ENCODE measurements at regions not wholly inside any gene's neighbourhood (a gene's known extent, or its start where the extent isn't known, plus 50 kb on each side); places are given as distances from the start of the nearest gene placed in this dataset.

GRCh38 chr12:61513499-61513898 is 746.7 kb upstream of the USP15 start:
- Mint-ChIP-seq H3K27me3 (no peaks in the 10 kb centered on the region), H3K9me3 (peaks cover 3 to 4% (median 3%) of the 10 kb centered on the region in 3 donors), H3K36me3 (no peaks in the 10 kb centered on the region), H3K27ac (no peak overlapping the region), H3K4me3 (no peak overlapping the region), H3K4me1 (no peaks in the 10 kb centered on the region)

DNA sequence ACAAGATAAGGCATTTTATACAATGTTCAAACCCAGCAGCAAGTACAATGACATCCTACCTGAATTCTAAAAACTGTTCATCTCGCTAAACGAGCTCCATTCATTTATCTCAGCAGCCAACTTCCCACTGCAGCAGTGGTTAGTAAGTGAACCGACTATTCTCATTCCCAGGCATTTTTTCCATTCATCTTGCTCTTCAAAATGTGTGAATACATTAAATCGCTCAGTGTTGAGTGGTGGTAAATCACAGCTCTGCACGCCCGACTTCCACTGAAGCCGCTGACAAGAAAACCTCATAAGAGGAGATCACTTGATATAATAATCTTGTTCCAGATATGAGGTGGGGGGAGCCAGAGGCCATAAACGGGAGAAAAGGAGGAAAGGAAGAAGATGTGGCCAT is 746.2 kb upstream of the USP15 start:
- H3K36me3 Mint-ChIP-seq: no peaks in the 10 kb centered on the region
- no peak overlapping the region for H3K4me3 Mint-ChIP-seq
- no peaks in the 10 kb centered on the region for H3K27me3 Mint-ChIP-seq
- H3K9me3 Mint-ChIP-seq: peaks cover 3 to 4% (median 3%) of the 10 kb centered on the region in 3 donors
- H3K27ac Mint-ChIP-seq: no peak overlapping the region
- no peaks in the 10 kb centered on the region for H3K4me1 Mint-ChIP-seq

DNA sequence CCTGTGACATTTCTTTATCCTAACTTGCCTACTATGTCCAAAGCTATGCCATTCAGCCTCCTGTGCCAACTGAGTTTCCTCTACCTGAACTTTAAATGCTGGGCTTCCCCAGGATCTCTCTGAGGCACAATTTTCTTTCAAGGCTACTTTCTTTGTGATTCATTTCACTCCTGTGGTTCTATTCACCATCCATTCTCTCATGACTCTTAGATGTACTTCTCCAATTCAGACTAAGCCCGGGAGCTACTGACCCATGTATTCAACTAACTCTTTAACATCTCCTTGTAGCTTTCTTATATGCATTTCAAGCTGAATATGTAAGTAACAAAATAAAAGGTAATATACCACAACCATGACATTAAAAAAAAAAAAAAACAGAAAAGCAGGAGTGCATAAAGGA is 738.9 kb upstream of the USP15 start:
- no peaks in the 10 kb centered on the region for H3K27me3 Mint-ChIP-seq
- H3K27ac Mint-ChIP-seq: no peak overlapping the region
- no peaks in the 10 kb centered on the region for H3K4me1 Mint-ChIP-seq
- no peaks in the 10 kb centered on the region for H3K36me3 Mint-ChIP-seq
- peaks cover 3 to 18% (median 6%) of the 10 kb centered on the region in 3 donors for H3K9me3 Mint-ChIP-seq
- no peak overlapping the region for H3K4me3 Mint-ChIP-seq

DNA sequence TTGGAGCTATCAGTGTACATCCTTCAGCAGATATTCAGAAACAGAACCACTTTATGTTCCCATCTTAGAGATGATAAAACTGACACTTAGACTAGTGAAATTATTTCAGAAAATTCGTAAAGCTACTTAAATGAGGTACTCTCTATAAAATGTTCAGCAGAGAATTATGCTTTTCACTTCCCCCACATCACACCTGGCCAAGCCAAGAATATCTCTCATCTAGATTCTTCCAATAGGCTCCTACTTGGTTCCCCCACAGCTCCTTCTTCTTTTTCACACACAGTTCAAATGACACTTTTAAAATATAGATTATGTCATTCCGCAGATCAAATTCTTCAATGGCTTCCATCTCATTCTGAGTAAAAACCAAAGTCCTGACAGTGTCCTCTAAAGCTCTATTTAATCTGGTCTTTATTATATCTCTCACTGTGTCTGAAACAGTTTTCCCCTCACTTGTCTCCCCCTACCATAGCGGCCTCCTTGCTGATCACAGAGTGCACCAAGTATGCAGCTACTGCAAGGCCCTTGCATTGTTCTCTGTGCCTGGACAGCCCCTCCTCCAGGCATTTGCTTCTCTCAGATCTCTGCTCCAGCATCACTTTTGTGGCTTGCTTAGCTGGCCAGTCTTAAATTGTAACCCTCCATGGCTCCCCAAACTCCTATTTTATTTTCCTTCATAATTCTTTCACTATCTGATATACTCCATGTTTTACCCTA is 736.8 kb upstream of the USP15 start:
- Mint-ChIP-seq H3K36me3 (no peaks in the 10 kb centered on the region), H3K4me3 (no peak overlapping the region), H3K27ac (no peak overlapping the region)

DNA sequence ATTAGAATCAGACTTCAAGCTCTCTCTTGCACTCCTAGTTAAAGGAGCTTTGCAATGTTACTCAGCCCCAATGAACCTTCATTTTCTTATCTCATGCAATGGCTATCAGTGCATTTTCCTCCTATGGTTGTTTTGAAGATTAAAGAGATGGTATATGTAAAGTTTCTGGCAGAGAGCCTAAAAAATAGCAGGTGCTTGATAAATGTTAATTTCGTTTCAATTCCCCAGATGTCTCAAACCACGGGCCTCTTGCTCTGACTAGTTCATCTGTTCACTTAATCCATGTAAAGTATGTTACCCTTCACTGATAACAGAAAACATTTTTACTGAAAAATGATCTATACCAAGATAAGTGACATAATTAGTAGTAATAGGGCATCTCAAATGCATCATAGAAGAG is 735.4 kb upstream of the USP15 start:
- Mint-ChIP-seq H3K27me3 (no peaks in the 10 kb centered on the region), H3K36me3 (no peaks in the 10 kb centered on the region), H3K9me3 (peaks cover 0 to 21% (median 11%) of the 10 kb centered on the region in 3 donors), H3K4me3 (no peak overlapping the region), H3K27ac (no peak overlapping the region), H3K4me1 (no peaks in the 10 kb centered on the region)

More for the DNA sequence above, 736.8 kb upstream of the USP15 start:
- Mint-ChIP-seq H3K27me3 (no peaks in the 10 kb centered on the region), H3K9me3 (peaks cover 0 to 21% (median 6%) of the 10 kb centered on the region in 3 donors), H3K4me1 (no peaks in the 10 kb centered on the region)

DNA sequence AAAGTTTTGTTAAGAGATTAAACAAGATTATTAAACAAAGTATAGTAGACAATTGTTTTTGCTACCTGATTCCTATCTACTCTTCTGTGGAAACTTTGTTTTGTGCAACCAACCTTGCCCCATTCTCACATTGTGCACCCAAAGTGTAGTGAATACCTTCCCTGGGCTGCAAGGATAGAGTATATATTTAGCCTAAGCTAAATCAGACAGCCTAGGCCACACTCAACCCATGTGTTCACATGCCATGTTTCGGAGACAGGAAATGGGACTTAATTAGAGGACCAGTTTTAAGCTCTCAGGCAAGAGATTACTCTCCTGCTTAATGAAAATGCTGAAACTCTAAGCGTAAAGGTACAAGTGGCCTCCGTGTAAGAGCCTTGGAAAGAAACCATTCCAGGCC is 734.9 kb upstream of the USP15 start:
- Mint-ChIP-seq H3K27me3 (no peaks in the 10 kb centered on the region), H3K9me3 (peaks cover 0 to 21% (median 11%) of the 10 kb centered on the region in 3 donors), H3K4me1 (no peaks in the 10 kb centered on the region), H3K27ac (no peak overlapping the region), H3K4me3 (no peak overlapping the region), H3K36me3 (no peaks in the 10 kb centered on the region)

DNA sequence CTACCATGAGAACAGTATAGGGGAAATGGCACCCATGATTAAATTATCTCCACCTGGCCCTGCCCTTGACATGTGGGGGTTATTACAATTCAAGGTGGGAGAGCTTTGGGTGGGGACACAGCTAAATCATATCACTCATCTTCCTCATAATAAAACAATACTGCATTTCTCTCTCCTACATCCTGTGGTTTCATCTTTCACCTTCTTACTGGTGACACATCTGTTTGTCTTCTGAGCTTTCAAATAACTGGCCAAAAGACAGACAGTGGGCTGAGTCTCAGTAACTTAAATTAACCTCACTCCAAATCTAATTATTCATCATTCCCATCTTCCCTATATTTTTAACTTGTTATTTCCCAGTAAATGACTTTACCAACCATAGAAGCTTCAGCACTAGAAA is 729.7 kb upstream of the USP15 start:
- no peaks in the 10 kb centered on the region for H3K36me3 Mint-ChIP-seq
- no peak overlapping the region for H3K27ac Mint-ChIP-seq
- H3K9me3 Mint-ChIP-seq: peaks cover 3 to 14% (median 4%) of the 10 kb centered on the region in 3 donors
- H3K27me3 Mint-ChIP-seq: no peaks in the 10 kb centered on the region
- H3K4me1 Mint-ChIP-seq: no peaks in the 10 kb centered on the region
- H3K4me3 Mint-ChIP-seq: no peak overlapping the region

- Mint-ChIP-seq H3K9me3 (peaks cover 3 to 14% (median 4%) of the 10 kb centered on the region in 3 donors), H3K4me1 (no peaks in the 10 kb centered on the region), H3K27me3 (no peaks in the 10 kb centered on the region), H3K4me3 (no peak overlapping the region), H3K27ac (no peak overlapping the region), H3K36me3 (no peaks in the 10 kb centered on the region)
Measured at GRCh38 chr12:61531195-61531594, 729.0 kb upstream of the USP15 start.

DNA sequence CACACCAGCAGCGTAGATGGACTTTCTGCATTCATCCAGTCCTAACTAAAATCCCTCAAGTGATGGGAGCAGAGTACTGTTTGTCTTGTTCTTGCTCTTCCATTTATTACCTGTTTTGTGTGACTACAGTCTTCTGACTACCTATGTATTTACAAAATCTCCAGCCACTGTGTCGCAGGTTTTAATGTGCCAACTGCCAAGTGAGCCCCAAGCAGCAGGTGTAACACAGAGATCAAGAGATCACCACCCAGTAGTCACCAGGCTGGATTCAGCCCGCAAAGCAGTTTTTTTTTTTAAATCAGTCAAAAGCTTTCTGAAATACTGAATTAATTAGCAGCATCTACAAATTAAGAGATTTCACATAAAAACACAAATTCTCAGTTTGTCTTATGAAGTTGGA is 724.1 kb upstream of the USP15 start:
- Mint-ChIP-seq H3K36me3 (no peaks in the 10 kb centered on the region), H3K27me3 (no peaks in the 10 kb centered on the region), H3K4me1 (no peaks in the 10 kb centered on the region), H3K9me3 (peaks cover 0 to 15% (median 3%) of the 10 kb centered on the region in 3 donors), H3K4me3 (no peak overlapping the region), H3K27ac (no peak overlapping the region)

GRCh38 chr12:61536525-61536924 is 723.7 kb upstream of the USP15 start:
- Mint-ChIP-seq H3K27ac (no peak overlapping the region), H3K27me3 (no peaks in the 10 kb centered on the region), H3K4me3 (no peak overlapping the region), H3K9me3 (peaks cover 0 to 15% (median 3%) of the 10 kb centered on the region in 3 donors), H3K36me3 (no peaks in the 10 kb centered on the region), H3K4me1 (no peaks in the 10 kb centered on the region)

DNA sequence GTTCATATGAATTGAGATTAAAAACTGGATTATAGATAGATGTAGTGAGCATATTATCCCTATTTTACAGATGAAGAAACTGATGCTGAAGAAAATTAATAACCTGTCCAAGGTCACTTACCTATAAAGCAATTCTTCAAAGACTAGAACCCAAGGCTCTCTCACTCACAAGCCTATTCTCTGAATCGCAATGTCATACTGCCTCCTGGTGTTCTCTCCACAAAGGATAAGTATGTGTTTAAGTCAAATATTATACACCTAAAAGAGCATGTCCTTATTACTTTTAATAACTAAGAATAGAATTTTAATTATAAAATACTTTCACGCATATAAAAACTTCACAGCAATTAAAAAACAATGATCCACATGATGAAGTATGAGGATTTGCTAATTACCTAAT is 721.3 kb upstream of the USP15 start:
- Mint-ChIP-seq H3K9me3 (peaks cover 0 to 10% (median 0%) of the 10 kb centered on the region in 3 donors), H3K4me1 (no peaks in the 10 kb centered on the region), H3K36me3 (no peaks in the 10 kb centered on the region), H3K27ac (peak overlapping the region in 1 of 3 donors; percentile 53), H3K4me3 (no peak overlapping the region), H3K27me3 (no peaks in the 10 kb centered on the region)

DNA sequence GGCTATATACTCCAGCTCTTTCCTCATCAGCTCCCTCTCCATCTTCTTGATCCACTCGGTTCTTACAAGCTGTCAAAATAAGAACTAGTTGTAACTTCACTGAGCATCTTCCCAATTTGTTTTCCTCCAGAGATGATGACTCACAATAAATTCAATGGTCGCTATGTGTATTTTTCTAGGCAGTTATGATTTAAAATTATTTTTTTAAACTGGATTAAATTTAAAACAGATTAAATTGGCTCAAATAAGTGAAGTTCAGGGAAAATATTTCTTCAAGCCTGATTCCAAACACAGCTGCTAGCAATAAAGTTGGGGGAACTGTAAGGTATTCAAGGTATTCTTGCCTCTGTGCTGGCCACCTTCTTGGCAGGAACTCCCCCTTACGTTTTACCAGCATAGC is 717.7 kb upstream of the USP15 start:
- H3K9me3 Mint-ChIP-seq: peaks cover 0 to 1% (median 0%) of the 10 kb centered on the region in 3 donors
- no peaks in the 10 kb centered on the region for H3K36me3 Mint-ChIP-seq
- H3K4me3 Mint-ChIP-seq: no peak overlapping the region
- no peaks in the 10 kb centered on the region for H3K4me1 Mint-ChIP-seq
- H3K27me3 Mint-ChIP-seq: no peaks in the 10 kb centered on the region
- no peak overlapping the region for H3K27ac Mint-ChIP-seq

DNA sequence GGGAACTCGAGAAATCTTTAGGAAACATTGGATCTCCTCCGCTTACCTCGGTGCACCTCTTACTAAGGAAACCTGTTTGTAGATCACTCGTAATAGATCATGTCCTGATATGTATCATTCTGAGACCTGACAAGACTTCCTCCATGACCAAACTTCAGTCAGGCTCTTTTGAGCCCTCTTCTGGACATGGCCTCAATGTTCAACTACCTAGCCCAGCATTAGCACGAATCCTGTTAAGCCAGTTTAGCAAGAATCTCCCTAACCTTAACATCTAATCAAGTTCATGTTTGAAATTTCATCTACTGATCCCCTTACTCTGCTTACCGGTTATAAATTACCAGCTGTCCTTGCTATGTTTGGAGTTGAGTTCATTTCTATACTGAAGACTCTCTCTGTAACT is 713.9 kb upstream of the USP15 start:
- Mint-ChIP-seq H3K9me3 (peaks cover 0 to 7% (median 0%) of the 10 kb centered on the region in 3 donors), H3K36me3 (no peaks in the 10 kb centered on the region)

GRCh38 chr12:61553091-61553490 is 707.1 kb upstream of the USP15 start:
- Mint-ChIP-seq H3K9me3 (peaks cover 0 to 4% (median 2%) of the 10 kb centered on the region in 3 donors), H3K4me1 (no peaks in the 10 kb centered on the region), H3K36me3 (no peaks in the 10 kb centered on the region), H3K27me3 (no peaks in the 10 kb centered on the region), H3K4me3 (no peak overlapping the region), H3K27ac (no peak overlapping the region)

More for the DNA sequence above, 713.9 kb upstream of the USP15 start:
- Mint-ChIP-seq H3K4me3 (no peak overlapping the region), H3K27me3 (no peaks in the 10 kb centered on the region), H3K4me1 (no peaks in the 10 kb centered on the region), H3K27ac (no peak overlapping the region)

DNA sequence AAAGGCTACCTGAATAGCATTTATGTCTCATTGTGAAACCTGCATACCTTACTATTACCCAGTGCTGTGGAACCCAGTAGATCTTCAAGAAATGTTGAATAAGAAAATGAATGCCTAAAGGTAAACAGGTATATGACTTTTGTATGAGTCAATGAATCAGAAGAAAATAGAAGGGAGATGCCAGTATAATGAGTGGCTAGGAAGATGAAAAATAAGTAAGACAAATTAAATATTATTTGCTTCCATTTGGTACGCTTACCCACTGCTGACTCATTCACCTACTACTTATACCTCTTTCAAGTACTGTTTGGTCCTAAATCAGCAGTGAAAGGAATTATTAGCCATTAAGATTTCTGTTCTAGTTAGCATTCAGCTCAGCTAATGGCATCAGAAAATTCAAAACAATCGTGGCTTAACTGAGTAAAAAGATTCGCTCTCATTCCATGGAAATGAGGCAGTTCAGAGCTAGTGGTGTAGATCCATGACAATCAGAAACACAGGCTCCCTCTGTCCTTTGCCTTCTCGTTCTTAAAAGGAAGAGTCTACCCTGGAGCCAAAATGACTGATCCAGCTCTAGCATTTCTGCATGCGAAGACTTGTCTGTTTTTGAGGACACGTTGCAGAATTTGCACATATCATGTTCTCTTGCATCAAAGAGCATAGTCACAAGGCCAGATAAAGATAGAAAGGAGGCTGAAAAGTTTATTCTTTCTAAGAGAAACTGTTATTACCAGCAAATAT is 705.8 kb upstream of the USP15 start:
- no peak overlapping the region for H3K27ac Mint-ChIP-seq
- H3K36me3 Mint-ChIP-seq: no peaks in the 10 kb centered on the region
- no peaks in the 10 kb centered on the region for H3K4me1 Mint-ChIP-seq
- H3K27me3 Mint-ChIP-seq: no peaks in the 10 kb centered on the region
- no peak overlapping the region for H3K4me3 Mint-ChIP-seq
- peaks cover 2 to 4% (median 2%) of the 10 kb centered on the region in 3 donors for H3K9me3 Mint-ChIP-seq
